HG02798 (cell line): ENCODE measurements at regions not wholly inside any gene's neighbourhood (a gene's known extent, or its start where the extent isn't known, plus 50 kb on each side); places are given as distances from the start of the nearest gene placed in this dataset.

Source experiments
- ATAC-seq: cut with Tn5 transposase; IDR thresholded peaks from one replicate; pipeline ENCODE4 v1.9.1; 2021; ENCODE audit warnings: mild to moderate bottlenecking; ENCODE audit not compliant: unreplicated experiment, poor library complexity

DNA sequence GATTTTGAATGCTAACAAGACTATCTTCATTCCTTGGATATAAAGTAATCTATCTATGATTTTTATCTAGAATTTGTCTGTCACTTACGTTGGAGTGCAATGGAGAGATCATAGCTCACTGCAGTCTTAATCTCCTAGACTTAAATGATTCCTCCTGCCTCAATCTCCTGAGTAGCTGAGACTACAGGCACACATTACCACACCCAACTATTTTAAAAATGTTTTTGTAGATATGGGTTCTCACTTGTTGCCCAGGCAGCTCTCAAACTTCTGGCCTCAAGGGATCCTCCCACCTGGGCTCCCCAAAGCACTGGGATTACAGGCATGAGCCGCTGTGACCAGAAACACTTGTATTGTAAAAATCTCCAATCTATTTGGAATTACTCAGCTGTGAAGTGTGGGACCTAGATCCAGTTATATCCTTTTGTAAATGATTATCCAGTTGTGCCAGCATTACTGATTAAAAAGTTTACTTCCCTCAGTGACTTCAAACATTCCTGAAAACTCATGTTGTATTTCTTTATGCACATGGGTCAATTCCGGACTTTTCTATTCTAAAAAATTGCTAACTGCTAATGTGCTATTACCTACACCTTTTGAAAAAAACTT, 1793.8 kb upstream of the WWC1 start:
- ATAC-seq: no peak

DNA sequence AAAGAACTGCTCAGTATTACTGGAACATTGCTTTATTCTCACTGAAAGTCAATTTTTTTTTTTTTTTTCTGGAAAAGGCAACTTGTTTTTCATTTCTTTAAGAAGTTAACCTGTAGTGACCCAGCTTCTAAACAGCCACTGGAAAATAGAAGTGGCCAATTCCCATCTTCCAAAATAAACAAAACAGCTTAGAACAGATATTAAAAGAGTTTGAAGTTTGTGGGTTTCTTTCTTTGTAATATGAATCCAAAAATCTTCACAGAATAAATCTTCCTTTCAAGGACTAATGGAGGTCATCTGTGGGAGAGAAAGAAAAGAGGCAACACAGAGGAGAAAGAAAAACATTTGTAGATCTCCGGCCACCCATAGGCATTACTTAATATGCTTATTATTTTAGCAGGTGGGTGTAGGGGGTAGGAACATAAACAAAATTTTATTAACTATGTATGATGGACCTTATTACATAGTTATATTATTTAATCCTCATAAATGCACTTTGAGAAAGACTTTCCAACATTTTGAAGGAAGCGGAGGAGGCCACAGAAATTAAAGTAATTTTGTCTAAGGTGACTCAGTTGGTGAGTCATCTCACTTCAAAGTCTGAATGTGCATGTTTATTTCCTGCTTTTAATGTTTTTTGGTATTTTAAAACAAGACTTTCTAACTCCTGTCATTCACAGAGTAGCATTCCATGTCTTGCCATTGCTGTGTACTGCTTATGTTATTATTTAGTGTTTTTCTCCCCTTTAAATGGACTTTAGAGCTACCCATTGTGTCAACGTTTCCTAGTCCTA, 1791.8 kb upstream of the WWC1 start:
- no peak for ATAC-seq

DNA sequence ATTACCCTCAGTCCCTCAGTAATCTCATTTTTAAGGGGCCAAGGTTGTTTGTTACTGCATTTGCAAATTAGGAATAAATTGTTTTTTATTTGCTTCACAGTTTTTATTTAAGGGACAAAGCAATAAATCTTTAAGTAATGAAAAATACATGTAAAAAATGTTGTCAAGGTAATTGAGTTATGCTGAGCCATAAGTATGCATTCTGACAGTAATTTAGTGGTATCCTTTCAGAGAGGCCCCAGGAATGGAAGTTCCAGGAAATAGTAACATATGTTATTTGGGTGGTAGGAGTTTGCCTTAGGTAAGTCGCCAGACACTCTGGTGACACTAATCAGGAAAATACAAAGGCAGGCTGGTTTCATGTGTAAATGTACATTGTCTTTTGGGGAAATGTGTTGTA, 1787.9 kb upstream of the WWC1 start:
- ATAC-seq: no peak

DNA sequence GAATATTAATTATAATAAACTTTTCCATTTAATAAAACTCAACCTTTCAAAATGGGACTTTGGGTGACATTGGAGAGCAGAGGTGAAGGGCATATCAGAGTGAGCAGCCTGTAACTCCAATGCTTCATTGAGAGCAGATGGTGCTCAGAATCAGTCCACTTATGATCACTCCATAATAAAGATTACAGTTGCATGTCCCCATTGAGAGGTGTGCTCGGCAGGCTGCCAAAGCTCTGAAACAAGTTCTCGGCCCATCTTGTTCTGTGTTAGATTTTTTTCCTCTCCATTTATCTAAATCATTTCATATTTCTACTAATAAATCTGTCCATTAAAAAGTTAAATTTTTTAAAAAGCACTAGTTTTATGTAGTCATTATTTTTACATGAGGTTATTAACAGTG, 1786.4 kb upstream of the WWC1 start:
- no peak for ATAC-seq

DNA sequence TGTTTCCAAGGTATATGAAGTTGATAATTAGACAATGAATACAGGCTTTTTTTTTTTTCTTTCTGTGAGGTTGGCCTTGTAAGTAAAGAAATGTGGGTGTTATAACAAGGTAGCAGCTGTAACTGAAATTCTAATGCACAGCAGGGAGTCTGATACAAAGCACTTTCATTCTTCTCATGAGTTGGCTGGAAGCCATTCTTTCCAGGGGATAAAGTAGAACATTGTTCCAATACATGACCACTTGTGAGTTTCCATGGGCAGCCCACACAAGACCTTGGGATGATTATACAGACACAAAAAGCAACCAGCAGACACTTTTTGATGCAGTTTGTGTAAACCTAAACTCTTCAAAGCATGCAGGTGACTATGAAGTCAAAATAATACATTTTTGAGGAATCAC, 1785.9 kb upstream of the WWC1 start:
- no peak for ATAC-seq

DNA sequence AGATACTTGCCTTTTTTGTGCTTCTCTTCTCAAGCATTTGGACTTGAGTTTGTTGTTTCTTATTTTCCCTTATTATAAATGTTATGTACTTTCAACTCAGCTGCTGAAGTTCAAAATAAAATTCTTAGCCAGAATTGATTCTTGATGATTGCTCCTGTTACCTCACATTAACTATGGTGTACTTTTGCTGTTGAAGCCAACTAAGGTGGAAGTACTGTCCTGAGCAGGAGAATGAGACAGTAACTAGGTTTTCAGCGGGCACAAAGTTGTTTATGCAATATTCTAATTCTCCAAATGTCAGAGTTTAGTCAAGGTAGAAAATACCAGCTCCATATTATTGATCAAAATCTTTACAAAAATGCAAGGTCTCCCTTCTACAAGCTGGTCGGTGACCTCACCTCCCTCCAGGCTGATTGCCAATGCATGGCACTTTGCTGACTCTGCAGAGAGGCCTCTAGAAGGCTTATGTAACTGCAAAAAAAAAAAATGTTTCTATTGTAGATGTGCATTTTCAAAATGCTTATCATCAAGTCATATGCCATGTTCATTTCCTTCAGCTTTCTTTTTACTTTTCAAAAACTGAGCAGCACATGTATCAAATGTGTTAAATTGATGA, 1783.5 kb upstream of the WWC1 start:
- no peak for ATAC-seq

DNA sequence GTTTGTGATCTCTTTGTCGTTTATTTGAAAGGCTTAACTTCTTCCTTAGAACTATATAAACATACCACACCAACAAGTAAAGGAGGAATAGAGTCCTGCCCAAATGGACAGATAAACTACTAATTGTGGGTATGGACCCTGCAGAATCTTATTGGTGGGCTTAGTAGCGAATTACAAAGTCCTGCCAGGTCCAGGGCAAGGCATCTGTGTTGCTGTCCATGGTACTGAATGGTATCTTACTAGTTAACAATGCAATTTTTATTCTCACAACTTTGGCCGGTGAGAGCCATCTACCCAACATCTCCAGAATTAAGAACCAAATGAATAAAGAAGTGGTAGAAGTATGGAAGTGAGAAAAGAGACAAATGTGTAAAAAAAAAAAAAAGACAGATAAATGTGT, 1782.4 kb upstream of the WWC1 start:
- no peak for ATAC-seq

DNA sequence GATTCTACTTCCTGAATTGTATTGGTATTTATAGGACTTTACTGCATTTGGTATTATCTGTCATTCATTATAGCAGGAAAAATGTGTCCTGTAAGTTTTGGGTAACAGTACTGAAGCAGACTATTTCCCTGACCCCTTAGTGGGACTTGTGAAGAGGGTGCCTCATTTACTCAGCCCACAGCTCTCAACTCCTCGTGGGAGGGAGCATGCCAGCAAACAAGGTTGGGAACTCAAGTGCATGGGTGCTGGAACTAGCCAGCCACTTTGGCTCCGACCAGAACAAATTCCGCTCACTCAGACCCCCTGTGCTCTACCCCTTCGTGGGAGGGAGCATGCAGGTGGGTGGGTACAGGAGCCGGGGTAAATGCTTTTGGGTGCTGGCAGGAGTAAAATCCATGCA, 1773.5 kb upstream of the WWC1 start:
- no peak for ATAC-seq

DNA sequence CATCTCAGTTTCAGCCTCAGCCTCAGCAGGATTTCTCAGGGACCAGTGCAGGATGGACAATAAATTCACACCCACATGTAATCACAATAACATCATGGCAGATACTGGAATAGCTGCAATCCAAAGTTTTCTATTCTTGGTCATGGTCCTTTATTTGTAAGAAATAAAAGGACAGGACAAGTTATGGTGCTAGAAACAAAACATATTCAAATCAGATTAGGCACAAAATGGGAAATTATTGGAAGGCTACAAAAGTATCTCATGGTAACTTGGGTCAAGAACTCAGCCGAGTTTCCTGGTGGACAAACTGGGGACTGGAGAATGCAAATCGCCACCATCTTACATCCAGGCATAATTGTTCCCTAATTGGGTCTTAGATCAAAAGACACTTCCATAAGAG, 1768.2 kb upstream of the WWC1 start:
- ATAC-seq: no peak

DNA sequence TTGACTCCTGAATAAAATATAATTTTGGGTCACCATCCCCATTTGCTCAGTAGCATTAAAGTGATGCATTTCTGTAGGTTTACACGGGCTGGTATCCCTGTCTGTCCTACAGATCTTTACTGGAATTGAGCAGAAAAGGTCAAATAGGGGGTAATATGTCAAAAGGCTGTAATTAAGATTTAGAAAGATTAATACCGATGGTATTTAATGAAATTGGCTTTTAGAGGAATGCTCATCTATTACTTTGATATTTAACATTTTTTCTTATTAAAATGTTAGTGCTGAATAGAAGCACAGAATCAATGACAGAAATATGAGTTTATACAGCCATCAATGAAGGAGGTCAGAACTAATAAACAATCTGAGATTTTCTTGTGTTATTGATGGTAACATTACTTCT, 1762.2 kb upstream of the WWC1 start:
- ATAC-seq: no peak

DNA sequence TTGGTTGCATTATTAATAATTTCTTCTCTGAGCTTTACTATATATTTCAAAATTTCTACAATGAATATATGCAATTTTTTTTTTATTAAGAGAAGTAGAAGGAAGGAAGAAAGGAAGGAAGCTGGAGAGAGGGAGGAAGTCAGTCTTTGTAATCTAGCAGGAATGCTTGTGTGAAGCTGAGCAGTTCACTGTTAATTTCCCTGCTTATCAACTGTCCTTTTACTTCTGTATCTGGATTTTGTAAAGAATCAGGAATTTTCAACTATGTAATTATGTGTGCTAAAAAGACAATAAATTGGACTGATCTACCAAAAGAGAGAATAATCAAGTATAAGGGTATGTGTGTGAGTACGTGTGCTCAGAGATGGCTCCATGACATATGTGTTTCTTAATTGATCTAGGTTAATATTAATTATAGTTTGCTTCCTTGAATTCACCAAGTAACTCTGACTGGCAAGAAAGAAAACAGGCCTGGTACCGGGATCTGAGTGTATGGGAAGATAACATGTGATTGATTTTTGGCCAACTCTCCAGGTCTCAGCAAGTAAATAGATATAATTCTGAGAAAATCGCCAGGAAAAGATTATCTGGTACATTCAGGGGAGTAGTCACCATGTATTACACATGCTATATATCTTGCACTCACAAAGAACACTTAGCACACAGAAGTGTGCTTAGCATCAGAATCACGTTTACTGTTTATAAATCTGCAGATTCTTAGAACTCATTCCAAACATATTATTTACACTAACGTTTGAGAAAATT, 1758.8 kb upstream of the WWC1 start:
- no peak for ATAC-seq

DNA sequence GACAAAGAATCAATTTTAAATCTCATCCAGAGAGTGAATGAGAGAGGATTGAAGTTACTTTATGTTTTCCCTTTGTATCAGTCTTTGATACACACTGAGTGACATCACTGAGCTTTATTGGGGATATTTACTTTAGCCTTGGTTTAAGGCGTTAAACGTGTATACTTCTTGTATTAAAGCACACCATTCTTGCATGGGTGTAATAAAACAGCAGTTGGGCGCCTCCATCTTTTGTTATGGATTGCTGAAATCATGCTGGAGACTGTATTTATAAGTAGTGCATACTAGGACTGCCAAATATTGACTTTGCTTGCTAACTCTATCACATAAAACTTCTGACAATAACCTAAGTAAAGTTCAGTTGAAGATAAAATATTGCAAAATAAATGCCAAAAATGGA, 1755.8 kb upstream of the WWC1 start:
- ATAC-seq: no peak

DNA sequence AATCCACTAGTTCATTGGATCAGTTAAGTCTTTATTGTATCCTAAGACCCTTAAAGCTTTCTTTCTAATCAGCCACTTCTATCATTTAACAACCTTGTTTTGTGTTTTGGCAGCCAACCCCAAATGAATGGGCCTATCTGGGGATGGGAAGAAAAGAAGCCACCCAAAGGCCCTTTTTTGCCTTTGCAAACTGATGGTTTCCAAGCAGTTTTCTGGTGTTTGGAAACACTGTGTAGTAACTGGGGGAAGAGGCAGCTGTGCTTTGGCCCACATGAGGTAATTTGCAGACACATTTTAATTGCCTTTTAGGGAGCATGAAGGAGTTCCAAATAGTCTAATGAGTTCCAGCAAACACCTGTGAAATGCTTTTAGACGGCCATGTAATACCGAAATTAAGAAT, 1751.3 kb upstream of the WWC1 start:
- no peak for ATAC-seq

DNA sequence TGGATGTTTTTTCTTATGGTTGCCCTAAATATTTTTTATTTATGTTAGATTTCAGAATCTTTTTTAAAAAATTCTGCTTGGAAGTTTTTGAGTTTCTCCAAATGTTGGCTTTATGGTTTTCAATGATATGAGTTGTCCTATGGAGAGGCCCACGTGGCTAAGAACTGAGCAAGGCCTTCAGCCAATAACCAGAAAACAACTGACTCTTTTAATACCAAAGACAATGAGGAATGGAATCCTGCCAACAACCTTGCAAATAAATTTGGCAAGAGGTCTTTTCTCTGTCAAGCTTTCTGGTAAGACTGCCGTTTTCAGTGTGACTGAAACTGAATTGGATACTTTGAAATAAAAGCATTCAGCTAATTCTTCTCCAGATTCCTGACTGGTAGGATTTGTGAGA, 1740.1 kb upstream of the WWC1 start:
- ATAC-seq: no peak

DNA sequence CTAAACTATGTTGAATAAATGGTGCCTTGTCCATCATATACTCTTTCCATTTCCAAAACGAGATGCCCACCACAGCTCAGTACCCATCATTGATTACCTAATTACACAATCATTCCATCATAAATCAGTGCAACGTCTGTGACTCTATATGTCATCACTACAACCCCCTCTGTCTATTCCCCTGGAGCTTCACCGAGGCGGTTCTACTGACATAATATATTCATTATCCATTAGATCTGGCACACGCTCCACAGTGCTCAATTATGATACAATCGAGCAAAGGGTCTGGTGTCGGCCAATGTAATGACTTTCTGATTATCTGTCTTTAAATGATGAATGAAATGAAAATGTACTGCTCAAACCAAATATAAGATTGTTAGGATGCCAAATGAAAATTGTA, 1737.7 kb upstream of the WWC1 start:
- no peak for ATAC-seq

DNA sequence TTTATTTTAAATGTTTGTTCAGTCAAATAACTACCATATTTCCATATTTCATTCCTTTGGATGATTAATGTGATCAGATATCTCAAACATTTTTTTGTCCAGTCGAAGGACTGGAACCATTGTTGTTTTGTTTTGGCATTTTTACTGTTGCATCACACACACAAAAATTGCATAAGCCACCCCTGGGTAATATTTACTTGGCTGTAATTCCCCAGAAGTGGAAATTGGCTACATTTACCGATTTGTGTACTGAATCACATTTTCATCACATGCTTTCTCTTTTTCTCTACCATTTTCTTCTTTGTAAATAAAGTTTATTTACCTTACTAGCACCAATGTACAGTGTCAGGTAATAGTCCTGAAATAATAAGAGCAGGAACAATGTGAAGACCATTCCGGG, 1729.7 kb upstream of the WWC1 start:
- ATAC-seq: no peak

DNA sequence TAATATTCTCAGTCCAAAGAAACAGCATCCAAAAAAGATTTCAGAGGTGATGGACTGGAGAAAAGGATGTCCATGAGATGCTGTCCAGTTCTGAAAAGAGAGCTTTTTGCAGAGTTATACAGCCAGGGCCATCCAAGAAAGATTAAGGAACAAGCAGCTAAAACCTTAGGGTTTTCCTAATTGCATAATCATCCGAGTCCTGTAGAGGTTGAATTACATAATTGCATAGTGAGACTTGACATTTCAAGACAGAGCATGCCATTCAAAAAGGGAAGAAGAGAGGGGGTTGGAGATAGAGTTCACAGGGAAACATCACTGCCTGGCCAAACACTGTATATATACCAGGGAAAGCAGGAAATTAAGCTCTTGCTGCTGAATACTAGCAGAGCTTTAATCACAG, 1729.2 kb upstream of the WWC1 start:
- ATAC-seq: no peak

DNA sequence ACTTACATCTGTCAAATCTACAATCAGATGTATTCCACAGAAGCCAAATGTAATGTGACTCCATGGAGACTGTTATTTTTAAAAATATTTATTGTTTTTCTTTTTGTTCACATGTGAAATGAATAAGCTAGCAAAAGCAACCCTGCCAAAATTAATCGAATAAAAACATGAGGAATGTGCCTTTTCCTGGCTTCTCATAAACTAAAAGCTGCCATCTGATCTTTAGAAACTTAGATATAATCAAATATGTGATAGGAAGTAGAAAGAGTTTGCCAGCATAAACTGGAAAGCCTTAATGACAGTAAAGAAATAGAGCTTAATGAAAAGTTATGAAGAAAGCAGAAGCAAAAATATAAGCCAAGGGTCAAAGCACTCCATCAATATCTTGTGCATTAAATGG, 1724.7 kb upstream of the WWC1 start:
- ATAC-seq: no peak

DNA sequence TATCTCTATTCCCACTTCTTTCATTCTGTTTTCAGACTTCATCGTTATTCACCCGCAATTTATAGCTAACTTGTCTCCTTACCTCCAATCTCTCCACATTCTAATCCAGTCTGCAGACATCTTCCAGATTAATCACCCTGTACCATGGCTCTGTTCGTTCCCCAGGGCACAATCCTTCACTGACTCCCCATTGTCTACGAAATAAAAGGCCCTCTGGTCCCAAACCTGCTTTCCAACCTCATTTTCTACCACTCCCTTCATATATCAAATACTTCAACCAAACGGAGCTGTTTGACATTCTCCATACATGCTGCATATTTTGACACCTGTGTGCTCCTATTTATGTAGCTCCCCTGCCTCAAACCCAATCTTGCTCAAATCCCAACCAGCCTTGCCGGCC, 1720.6 kb upstream of the WWC1 start:
- no peak for ATAC-seq

DNA sequence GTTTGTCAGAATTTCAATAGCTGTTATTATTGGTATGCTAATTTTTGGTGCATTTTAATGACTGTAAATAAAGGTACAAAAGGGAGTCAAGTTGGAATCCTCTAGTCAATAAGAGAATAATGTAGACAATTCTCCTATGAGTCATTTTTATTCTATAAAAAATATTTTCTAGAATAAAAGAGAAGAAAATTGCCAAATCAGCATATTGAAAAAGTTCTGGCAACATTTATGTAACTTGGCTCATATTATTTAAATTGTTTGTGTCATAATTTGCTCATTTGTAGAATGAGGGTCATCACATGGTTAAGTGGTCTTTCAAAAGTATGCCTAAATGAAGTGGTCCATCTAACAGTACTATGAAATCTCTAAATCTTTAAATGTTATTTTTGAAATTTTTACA, 1719.8 kb upstream of the WWC1 start:
- no peak for ATAC-seq

DNA sequence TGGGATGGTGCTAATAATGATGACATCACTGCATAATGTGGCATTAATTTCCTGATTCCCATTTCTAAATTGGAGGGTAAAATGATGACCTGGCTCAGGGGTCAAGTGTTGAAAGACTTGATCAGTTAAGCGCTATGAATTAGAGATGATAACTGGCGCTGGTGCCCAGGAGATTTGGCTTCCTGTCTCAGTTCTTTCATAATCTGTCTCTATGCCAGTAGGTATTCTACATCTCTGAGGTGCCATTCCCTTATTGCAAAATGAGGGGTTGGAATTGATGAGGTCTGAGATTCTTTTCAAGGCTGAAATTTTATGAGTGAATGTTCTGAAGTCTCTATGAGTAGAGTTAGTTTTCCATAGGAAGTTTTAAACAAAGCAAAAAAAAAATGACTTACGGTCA, 1715.1 kb upstream of the WWC1 start:
- ATAC-seq: no peak
